Gastrocnemius medialis (tissue), 4 donors: ENCODE measurements at regions not wholly inside any gene's neighbourhood (a gene's known extent, or its start where the extent isn't known, plus 50 kb on each side); places are given as distances from the start of the nearest gene placed in this dataset.

ENCODE experiments used
- ATAC-seq, 2 donors: fragments of 150-250 bp; one replicate each; pipeline ENCODE4 v1.9.1; 2016
- DNase-seq, 2 donors: peaks; one replicate each; pipeline ENCODE4 v3.0.0-alpha.2; 2019
- H3K27ac ChIP-seq, 4 donors: fragments of 200-600 bp; sonication (generic); 1 replicate in 1 of 4; 2 replicates in 3 of 4; pipeline ENCODE4 v1.5.1; 2016 to 2018; ENCODE audit warnings: mild to moderate bottlenecking in 2 of 4, moderate library complexity in 1 of 4
- H3K27me3 ChIP-seq, 3 donors: fragments of 200-600 bp; sonication (generic) in 2 of 3; 1 replicate in 1 of 3; 2 replicates in 2 of 3; pipeline versions ENCODE4 v1.5.1 to v1.6.0; 2016 to 2019; ENCODE audit warnings: mild to moderate bottlenecking in 1 of 3, moderate library complexity in 1 of 3
- H3K36me3 ChIP-seq, 2 donors: fragments of 200-600 bp; sonication (generic) in 1 of 2; one replicate each; pipeline ENCODE4 v1.5.1; 2017 to 2018
- H3K4me1 ChIP-seq, 2 donors: fragments of 200-600 bp; sonication (generic) in 1 of 2; one replicate each; pipeline ENCODE4 v1.5.1; 2016 to 2017; ENCODE audit warnings: mild to moderate bottlenecking in 2 of 2
- H3K4me3 ChIP-seq, 4 donors: fragments of 200-600 bp; sonication (generic) in 3 of 4; 1 replicate in 1 of 4; 2 replicates in 3 of 4; pipeline ENCODE4 v1.5.1; 2016 to 2019; ENCODE audit warnings: mild to moderate bottlenecking in 2 of 4
- H3K9me3 ChIP-seq, 3 donors: fragments of 200-600 bp; sonication (generic) in 2 of 3; 1 replicate in 1 of 3; 2 replicates in 2 of 3; pipeline ENCODE4 v1.5.1; 2016 to 2019
- CTCF ChIP-seq, 5 experiments: fragments of 450-650 bp in 3 of 5; fragments of 200-600 bp in 2 of 5; sonication (generic) in 2 of 5; IDR thresholded peaks in 4 of 5; conservative IDR thresholded peaks in 1 of 5; 1 replicate in 4 of 5; 2 replicates in 1 of 5; pipeline ENCODE4 v1.5.1; 2016 to 2019; ENCODE audit warnings: antibody characterized with exemption in 5 of 5, mild to moderate bottlenecking in 3 of 5, moderate library complexity in 3 of 5
- POLR2A ChIP-seq, 2 donors: fragments of 450-650 bp; IDR thresholded peaks; one replicate each; pipeline ENCODE4 v1.6.1; 2017; ENCODE audit warnings: antibody characterized with exemption in 2 of 2, mild to moderate bottlenecking in 2 of 2, moderate library complexity in 2 of 2
- in situ Hi-C, 4 donors: fragments of 200-750 bp; cut with MboI; loops; one replicate each; pipeline versions ENCODE4 v1.15.0 to v1.8.0; 2017; ENCODE audit warnings: low sequenced_read_pairs in 4 of 4
- intact Hi-C: fragments of 100-400 bp; cut with DNase I; formaldehyde crosslinking; loops from one replicate; pipeline ENCODE4 v1.15.1; 2023; ENCODE audit warnings: low total_unique reads

- in situ Hi-C loops (no loop called here), intact Hi-C loops (no loop called here)
- Histone ChIP-seq H3K27ac (no peak overlapping the region), H3K4me1 (peaks cover 11 to 12% of the 10 kb centered on the region in 2 donors), H3K27me3 (no peaks in the 10 kb centered on the region), H3K9me3 (no peaks in the 10 kb centered on the region), H3K4me3 (no peak overlapping the region), H3K36me3 (no peaks in the 10 kb centered on the region)
- ATAC-seq (no peak), DNase-seq (no peak)
- TF ChIP-seq POLR2A (IDR thresholded peaks at IDR 0.05) (no peak), CTCF (IDR thresholded peaks at IDR 0.05 in 4 of 5, conservative IDR thresholded peaks at IDR 0.05 in 1 of 5) (no peak)
Measured at GRCh38 chr2:39498786-39499185, 61.7 kb upstream of the MAP4K3 start.

GRCh38 chr2:39499336-39499735, 62.3 kb upstream of the MAP4K3 start:
- DNase-seq (no peak), ATAC-seq (no peak)
- no peaks in the 10 kb centered on the region for H3K9me3 ChIP-seq
- no peak overlapping the region for H3K27ac ChIP-seq
- no peaks in the 10 kb centered on the region for H3K27me3 ChIP-seq
- H3K4me1 ChIP-seq: peaks cover 14 to 15% of the 10 kb centered on the region in 2 donors
- intact Hi-C loops (no loop called here), in situ Hi-C loops (no loop called here)
- TF ChIP-seq POLR2A (IDR thresholded peaks at IDR 0.05) (no peak), CTCF (IDR thresholded peaks at IDR 0.05 in 4 of 5, conservative IDR thresholded peaks at IDR 0.05 in 1 of 5) (no peak)
- no peaks in the 10 kb centered on the region for H3K36me3 ChIP-seq
- no peak overlapping the region for H3K4me3 ChIP-seq

DNA sequence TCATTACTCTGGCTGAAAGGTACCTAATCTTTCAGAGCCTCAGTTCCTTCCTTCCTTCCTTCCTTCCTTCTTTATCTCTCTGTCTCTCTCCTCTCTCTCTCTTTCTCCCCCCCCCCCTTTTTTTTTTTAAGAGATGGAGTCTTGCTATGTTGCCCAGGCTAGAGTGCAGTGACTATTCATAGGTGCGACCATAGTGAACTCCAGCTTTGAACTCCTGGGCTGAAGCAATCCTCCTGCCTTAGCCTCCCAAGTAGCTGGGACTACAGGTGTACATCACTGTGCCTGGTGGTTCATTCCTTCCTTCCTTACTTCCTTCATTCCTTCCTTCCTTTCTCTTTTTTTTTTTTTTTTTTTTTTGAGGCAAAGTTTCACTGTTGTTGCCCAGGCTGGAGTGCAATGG, 64.3 kb upstream of the MAP4K3 start:
- Histone ChIP-seq H3K36me3 (no peaks in the 10 kb centered on the region), H3K27me3 (no peaks in the 10 kb centered on the region), H3K4me1 (peaks cover 26 to 28% of the 10 kb centered on the region in 2 donors), H3K9me3 (no peaks in the 10 kb centered on the region), H3K4me3 (no peak overlapping the region), H3K27ac (no peak overlapping the region)
- no peak for TF ChIP-seq CTCF (IDR thresholded peaks at IDR 0.05 in 4 of 5, conservative IDR thresholded peaks at IDR 0.05 in 1 of 5)
- TF ChIP-seq POLR2A (IDR thresholded peaks at IDR 0.05): no peak
- intact Hi-C loops (no loop called here), in situ Hi-C loops (no loop called here)
- no peak for ATAC-seq
- no peak for DNase-seq

DNA sequence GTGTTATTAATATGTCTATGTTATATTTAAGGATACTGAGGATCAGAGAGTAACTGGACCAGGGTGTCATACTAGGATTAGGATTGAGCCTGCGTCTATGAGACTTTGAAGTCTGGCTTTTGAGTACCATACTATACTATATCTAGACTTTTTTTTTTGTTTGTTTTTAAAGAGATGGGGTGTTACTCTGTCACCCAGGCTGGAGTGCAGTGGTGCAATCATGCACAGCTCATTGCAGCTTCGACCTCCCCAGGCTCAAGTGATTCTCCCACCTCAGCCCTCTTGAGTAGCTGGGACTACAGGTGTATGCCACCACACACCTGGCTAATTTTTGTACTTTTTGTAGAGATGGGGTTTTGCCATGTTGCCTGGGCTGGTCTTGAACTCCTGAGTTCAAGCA, 66.2 kb upstream of the MAP4K3 start:
- Histone ChIP-seq H3K4me1 (peaks cover 24 to 26% of the 10 kb centered on the region in 2 donors), H3K36me3 (no peaks in the 10 kb centered on the region), H3K27me3 (no peaks in the 10 kb centered on the region), H3K9me3 (no peaks in the 10 kb centered on the region), H3K27ac (no peak overlapping the region), H3K4me3 (no peak overlapping the region)
- TF ChIP-seq CTCF (IDR thresholded peaks at IDR 0.05 in 4 of 5, conservative IDR thresholded peaks at IDR 0.05 in 1 of 5): no peak
- TF ChIP-seq POLR2A (IDR thresholded peaks at IDR 0.05): no peak
- in situ Hi-C loops: no loop called here
- DNase-seq (no peak), ATAC-seq (no peak)
- intact Hi-C loops: no loop called here

- H3K4me1 ChIP-seq: peaks cover 30 to 31% of the 10 kb centered on the region in 2 donors
- H3K4me3 ChIP-seq: no peak overlapping the region
- DNase-seq (no peak), ATAC-seq (peak; percentile 35 to 48)
- no peaks in the 10 kb centered on the region for H3K9me3 ChIP-seq
- H3K36me3 ChIP-seq: no peaks in the 10 kb centered on the region
- no peaks in the 10 kb centered on the region for H3K27me3 ChIP-seq
- peak overlapping the region; percentile 32 to 63 (median 36) for H3K27ac ChIP-seq
- no peak for TF ChIP-seq POLR2A (IDR thresholded peaks at IDR 0.05)
- TF ChIP-seq CTCF (IDR thresholded peaks at IDR 0.05 in 4 of 5, conservative IDR thresholded peaks at IDR 0.05 in 1 of 5): no peak
- in situ Hi-C loops (no loop called here), intact Hi-C loops (no loop called here)
Measured at GRCh38 chr2:39504790-39505335, 67.8 kb upstream of the MAP4K3 start.
